ENCODE measurements at regions not wholly inside any gene's neighbourhood (a gene's known extent, or its start where the extent isn't known, plus 50 kb on each side); places are given as distances from the start of the nearest gene placed in this dataset.

DNA sequence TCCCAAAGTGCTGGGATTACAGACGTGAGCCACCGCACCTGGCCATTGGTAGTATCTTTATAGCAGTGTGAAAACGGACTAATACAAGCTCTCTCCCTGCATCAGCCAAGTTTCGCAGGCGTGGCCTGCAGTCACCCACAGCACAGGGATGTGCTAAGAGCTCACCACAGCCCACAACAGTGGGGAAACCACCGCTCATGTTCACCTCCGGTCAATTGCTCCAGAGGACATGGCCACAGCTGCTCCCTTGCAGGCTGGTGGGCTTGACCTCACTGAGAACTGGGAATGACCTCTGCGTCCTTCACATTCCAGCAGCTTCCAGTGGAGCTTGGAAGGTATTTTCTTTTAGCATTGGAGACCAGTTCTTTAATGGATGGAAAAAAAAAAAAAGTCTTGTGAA lies 156.4 kb downstream of the KCTD15 start:
- in situ Hi-C loops (cut with MboI; ENCODE audit: low pct_unique_long_range_greater_than_20kb, low sequenced_read_pairs, unreplicated experiment): no loop called here
- TF ChIP-seq, protein P1, sequence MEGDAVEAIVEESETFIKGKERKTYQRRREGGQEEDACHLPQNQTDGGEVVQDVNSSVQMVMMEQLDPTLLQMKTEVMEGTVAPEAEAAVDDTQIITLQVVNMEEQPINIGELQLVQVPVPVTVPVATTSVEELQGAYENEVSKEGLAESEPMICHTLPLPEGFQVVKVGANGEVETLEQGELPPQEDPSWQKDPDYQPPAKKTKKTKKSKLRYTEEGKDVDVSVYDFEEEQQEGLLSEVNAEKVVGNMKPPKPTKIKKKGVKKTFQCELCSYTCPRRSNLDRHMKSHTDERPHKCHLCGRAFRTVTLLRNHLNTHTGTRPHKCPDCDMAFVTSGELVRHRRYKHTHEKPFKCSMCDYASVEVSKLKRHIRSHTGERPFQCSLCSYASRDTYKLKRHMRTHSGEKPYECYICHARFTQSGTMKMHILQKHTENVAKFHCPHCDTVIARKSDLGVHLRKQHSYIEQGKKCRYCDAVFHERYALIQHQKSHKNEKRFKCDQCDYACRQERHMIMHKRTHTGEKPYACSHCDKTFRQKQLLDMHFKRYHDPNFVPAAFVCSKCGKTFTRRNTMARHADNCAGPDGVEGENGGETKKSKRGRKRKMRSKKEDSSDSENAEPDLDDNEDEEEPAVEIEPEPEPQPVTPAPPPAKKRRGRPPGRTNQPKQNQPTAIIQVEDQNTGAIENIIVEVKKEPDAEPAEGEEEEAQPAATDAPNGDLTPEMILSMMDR (IDR thresholded peaks at IDR 0.05; ENCODE audit: extremely low read depth, insufficient read depth, missing control alignments): no peak
- no peak for DNase-seq (ENCODE audit: low spot score)

DNA sequence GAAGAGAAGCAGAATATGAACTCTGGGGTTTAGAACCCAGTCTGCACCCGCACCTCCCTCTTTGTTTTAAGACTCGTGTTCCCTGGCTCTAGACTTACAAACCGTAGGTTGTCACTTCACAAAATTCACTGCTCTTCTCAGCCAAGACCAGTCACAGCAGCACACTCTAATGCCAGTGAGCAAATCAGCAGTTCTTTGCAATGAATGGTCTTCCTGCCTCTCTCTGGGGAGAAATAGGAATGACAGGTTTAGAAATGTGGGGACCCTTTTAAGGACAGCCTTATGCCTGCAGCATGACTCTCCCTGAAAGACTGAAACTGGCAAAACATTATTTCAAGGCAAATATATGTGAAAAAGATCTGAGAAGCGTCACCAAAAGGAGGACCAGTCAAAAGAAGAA lies 156.9 kb downstream of the KCTD15 start:
- no peak for DNase-seq (ENCODE audit: low spot score)
- in situ Hi-C loops (cut with MboI; ENCODE audit: low pct_unique_long_range_greater_than_20kb, low sequenced_read_pairs, unreplicated experiment): no loop called here
- TF ChIP-seq, protein P1 (IDR thresholded peaks at IDR 0.05; ENCODE audit: extremely low read depth, insufficient read depth, missing control alignments): no peak

DNA sequence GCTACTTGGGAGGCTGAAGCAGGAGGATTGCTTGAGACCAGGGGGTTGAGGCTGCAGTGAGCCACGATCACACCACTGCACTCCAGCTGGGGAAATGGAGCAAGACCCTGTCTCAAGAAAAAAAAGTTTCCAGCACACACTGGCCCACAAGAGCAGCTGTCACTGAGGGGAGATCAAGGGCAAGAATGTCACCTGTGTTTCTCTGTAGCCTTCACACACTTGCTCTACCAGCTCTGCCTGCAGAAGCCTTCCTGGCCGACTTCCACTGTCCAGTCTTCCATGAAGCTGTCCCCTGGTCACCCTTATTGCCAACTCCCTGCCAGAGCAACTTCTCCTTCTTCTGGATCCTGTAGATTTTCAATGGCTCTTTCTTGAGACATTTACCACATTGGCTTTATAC lies 158.0 kb downstream of the KCTD15 start:
- in situ Hi-C loops (cut with MboI; ENCODE audit: low pct_unique_long_range_greater_than_20kb, low sequenced_read_pairs, unreplicated experiment): no loop called here
- TF ChIP-seq, protein P1 (IDR thresholded peaks at IDR 0.05; ENCODE audit: extremely low read depth, insufficient read depth, missing control alignments): no peak
- no peak for DNase-seq (ENCODE audit: low spot score)

DNA sequence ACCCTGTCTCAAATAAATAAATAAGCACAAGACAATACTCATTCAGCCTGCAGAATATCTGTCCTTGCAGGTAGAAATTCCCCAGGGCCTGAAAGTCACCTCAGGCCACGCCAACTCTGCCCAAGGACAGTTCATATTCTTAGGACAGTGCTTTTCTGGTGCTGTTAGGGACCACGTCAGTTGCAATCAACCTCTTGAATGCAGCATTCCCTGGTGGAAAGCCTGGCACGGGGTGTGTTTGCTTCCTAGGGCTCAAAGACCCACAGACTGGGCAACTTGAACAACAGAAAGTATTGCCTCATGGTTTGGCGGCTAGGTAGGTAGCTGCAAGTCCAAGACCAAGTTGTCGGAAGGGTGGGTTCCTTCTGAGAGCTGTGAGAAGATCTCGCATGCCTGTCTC lies 160.3 kb downstream of the KCTD15 start:
- no peak for DNase-seq (ENCODE audit: low spot score)
- TF ChIP-seq, protein P1 (IDR thresholded peaks at IDR 0.05; ENCODE audit: extremely low read depth, insufficient read depth, missing control alignments): no peak
- in situ Hi-C loops (cut with MboI; ENCODE audit: low pct_unique_long_range_greater_than_20kb, low sequenced_read_pairs, unreplicated experiment): no loop called here

DNA sequence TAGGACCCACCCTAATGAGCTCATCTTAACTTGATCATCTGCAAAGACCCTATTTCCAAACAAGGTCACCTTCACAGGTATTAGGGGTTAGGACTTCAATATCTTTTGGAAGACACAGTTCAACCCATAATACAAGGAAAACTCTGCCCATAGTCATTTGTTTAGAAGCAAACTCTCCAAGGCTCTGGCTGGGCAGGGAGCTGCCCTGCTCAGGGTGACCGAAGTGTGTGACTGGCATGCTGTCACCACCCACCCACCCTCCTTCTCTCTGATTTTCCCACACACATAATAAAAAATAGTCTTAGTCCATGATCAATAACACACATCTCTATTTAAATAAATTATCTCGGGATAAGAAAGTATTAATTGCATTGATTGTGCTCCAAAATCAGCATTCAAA lies 161.1 kb downstream of the KCTD15 start:
- in situ Hi-C loops (cut with MboI; ENCODE audit: low pct_unique_long_range_greater_than_20kb, low sequenced_read_pairs, unreplicated experiment): no loop called here

DNA sequence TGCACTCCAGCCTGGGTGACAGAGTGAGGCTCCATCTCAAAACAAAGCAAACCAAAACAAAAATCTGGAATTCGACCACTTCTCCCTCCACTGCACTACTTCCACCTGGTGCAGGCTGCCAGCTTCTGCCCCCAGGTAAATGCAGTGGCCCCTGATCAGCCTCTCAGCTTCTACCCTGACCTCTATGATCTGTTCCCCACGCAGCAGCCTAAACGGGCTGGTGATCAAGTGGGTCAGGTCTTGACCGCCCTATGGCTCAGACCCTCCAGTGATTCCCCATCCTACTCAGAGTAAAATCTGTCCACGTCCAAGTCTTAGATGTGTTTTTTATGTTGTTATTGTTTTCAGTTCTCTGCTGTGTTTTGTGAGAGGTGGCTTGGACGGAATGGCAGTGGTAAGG lies 163.9 kb downstream of the KCTD15 start:
- in situ Hi-C loops (cut with MboI; ENCODE audit: low pct_unique_long_range_greater_than_20kb, low sequenced_read_pairs, unreplicated experiment): no loop called here
- no peak for DNase-seq (ENCODE audit: low spot score)
- TF ChIP-seq, protein P1 (IDR thresholded peaks at IDR 0.05; ENCODE audit: extremely low read depth, insufficient read depth, missing control alignments): no peak

More for the DNA sequence above, 161.1 kb downstream of the KCTD15 start:
- TF ChIP-seq, protein P1 (IDR thresholded peaks at IDR 0.05; ENCODE audit: extremely low read depth, insufficient read depth, missing control alignments): no peak
- DNase-seq (ENCODE audit: low spot score): no peak

DNA sequence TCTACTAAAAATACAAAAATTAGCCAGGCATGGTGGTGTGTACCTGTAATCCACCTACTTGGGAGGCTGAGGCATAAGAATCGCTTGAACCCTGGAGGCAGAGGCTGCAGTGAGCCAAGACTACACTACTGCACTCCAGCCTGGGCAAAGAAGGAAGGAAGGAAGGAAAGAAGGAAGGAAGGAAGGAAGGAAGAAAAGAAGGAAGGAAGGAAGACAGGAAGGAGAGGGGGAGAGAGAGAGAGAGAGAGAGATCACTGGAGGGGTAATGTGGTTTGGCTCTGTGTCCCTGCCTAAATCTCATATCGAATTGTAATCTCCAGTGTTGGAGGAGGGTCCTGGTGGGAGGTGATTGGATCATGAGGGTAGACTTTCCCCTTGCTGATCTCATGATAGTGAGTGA lies 165.5 kb downstream of the KCTD15 start:
- DNase-seq (ENCODE audit: low spot score): no peak
- in situ Hi-C loops (cut with MboI; ENCODE audit: low pct_unique_long_range_greater_than_20kb, low sequenced_read_pairs, unreplicated experiment): no loop called here
- TF ChIP-seq, protein P1 (IDR thresholded peaks at IDR 0.05; ENCODE audit: extremely low read depth, insufficient read depth, missing control alignments): no peak
